Midbrain (tissue), 1 donor: ENCODE measurements at regions not wholly inside any gene's neighbourhood (a gene's known extent, or its start where the extent isn't known, plus 50 kb on each side); places are given as distances from the start of the nearest gene placed in this dataset.

ENCODE experiments used
- DNase-seq: peaks from one replicate; lab custom pipeline; 2025; lab: John Stamatoyannopoulos, UW

DNA sequence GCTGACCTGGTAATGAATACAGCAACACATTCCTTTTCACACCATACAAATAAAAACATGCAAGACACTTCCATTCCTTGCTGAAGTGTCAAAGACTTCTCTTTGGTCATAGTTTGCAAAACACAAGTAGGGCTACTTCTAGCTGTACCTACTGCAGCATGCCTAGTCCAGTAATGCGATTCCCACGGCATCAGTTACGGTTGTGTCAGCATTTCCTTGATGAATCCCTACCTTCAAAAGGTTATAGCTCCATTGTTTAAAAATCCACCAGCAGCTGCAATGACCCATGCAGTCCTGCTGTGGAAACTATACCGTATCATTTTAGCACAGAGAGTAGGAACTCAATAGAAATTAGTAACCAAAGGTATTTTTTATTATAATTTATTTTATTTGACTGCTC is 1371.5 kb downstream of the EPHA7 start:
- no peak for DNase-seq

GRCh38 chr6:92047152-92047850 is 1372.1 kb downstream of the EPHA7 start:
- DNase-seq: no peak

- no peak for DNase-seq
Observed at GRCh38 chr6:92044312-92044711, 1375.0 kb downstream of the EPHA7 start.

DNA sequence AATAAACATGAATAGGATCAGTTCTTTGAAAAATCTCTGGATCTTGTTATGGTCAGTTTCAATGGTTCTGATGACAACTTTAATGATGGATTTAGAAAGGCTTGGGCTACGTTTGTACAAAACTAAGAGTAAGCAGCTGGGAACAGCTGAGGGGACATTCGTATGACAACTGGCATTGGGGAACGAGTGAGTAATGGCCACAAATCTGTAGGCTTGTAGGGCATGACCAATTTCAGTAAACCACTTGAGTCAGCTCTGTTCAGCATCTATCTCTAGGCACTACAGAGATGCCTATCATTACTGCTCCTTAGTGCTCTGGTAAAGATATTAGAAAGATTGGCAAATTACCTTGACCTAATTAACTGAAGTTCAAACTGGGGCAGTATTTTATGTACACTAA is 1375.6 kb downstream of the EPHA7 start:
- DNase-seq: no peak

- DNase-seq: no peak
Observed at GRCh38 chr6:92026878-92027277, 1392.5 kb downstream of the EPHA7 start.

GRCh38 chr6:92024881-92025280 is 1394.5 kb downstream of the EPHA7 start:
- no peak for DNase-seq

GRCh38 chr6:92024110-92024509 is 1395.2 kb downstream of the EPHA7 start:
- DNase-seq: no peak

- no peak for DNase-seq
Observed at GRCh38 chr6:92023410-92023966, 1395.9 kb downstream of the EPHA7 start.

DNA sequence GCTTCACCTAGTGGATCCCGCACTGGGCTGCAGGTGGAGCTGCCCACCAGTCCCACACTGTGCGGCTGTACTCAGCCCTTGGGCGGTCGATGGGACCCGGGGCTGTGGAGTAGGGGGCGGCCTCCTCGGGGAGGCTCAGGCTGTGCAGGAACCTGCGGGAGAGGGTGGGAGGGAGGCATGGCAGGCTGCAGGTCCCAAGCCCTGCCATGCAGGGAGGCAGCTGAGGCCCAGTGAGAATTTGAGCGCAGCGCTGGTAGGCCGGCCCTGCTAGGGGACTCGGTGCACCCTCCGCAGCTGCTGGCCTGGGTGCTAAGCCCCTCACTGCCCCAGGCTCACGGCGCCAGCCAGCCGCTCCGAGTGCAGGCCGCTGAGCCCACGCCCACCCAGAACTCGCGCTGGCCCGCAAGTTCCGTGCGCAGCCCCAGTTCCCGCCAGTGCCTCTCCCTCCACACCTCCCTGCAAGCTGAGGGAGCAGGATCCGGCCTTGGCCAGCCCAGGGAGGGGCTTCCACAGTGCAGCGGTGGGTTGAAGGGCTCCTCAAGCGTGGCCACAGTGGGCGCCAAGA is 1407.6 kb downstream of the EPHA7 start:
- no peak for DNase-seq

- no peak for DNase-seq
Observed at GRCh38 chr6:92008757-92009502, 1410.4 kb downstream of the EPHA7 start.

DNA sequence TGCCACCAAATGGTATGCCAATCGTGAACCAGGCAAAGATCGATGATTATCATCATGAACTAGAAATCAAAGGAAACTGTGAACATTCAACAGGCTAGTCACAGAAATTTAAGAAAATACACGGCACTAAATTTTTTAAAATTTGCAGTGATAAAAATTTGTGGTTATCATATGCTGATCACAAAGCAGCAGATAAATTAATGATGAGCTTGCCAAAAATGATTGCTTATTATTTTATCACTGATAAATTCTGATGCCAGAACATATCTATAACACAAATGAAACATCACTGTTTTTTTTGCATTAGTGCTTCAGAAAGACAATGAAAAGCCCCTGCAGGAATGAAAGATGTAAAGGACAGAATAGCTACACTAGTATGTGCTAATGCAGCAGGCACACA is 1413.2 kb upstream of the MAP3K7 start:
- DNase-seq: no peak

GRCh38 chr6:91994787-91995186 is 1407.9 kb upstream of the MAP3K7 start:
- DNase-seq: no peak

- DNase-seq: peak; percentile 6
Observed at GRCh38 chr6:91982559-91982958, 1395.7 kb upstream of the MAP3K7 start.

- DNase-seq: no peak
Observed at GRCh38 chr6:91976797-91977196, 1389.9 kb upstream of the MAP3K7 start.

DNA sequence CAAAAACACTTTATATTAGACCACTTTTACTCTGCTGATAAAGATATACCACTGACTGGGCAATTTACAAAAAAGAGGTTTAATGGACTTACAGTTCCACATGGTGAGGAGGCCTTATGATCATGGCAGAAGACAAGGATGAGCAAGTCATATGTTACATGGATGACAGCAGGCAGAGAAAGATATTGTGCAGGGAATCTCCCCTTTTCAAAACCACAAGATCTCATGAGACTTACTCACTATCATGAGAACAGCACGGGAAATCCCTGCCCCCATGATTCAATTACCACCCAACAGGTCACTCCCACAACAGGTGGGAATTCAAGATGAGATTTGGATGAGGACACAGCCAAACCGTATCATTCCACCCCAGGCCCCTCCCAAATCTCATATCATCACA is 1383.8 kb upstream of the MAP3K7 start:
- no peak for DNase-seq

- DNase-seq: no peak
Observed at GRCh38 chr6:91965872-91966271, 1379.0 kb upstream of the MAP3K7 start.

DNA sequence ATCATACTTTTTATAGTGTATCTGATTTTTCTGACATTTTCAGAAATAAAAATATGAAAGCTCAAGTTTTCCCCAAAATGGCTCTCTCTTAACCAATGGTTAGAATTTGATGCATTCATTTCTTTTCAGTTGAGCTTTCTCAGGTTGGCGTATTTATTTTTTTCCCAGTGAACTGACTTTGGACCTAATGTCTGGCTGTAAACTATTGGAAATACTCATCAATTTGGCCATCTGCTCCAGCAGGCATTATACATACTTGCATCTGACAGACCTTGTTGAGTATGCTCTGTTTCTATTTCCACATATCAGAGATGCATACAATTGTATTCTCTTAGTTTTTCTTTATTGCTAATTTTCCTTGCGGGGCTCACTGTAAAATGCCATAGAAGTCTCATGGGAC is 1374.8 kb upstream of the MAP3K7 start:
- no peak for DNase-seq

DNA sequence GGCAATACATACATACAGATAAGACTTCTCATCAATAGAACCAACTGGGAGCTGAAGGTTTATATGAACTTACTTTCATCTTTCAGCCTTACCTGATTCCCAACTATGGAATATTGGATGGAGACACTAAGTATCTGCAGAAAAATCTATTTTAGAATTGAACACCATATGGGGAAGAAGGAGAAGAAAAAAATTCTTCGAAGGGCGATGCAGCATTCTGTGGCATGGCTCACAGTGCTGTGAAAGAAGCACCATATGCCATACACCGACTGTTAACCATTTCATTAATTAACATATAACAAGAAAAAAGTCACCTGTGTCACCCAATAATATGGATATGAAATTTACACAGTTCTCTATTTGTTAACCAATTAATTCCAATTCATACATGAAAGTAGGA is 1374.4 kb upstream of the MAP3K7 start:
- DNase-seq: no peak

DNA sequence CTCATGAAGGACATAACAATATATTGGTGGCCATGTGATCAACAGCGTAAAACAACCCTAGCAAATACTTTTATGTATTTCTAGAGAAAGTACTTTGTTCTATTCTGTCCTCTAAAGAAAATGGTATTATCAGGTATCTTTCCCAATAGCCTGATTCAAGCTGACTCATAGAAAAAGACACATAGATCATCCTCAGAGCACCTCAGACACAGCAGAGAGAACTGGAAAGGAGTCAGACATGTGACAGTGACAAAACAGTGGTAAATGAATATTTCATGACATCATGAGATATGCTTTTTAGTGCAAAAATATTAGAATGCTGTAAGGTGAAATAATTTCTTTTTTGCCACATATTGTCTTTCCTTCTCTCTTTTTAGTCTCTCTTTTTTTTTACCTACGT is 1355.0 kb upstream of the MAP3K7 start:
- no peak for DNase-seq

DNA sequence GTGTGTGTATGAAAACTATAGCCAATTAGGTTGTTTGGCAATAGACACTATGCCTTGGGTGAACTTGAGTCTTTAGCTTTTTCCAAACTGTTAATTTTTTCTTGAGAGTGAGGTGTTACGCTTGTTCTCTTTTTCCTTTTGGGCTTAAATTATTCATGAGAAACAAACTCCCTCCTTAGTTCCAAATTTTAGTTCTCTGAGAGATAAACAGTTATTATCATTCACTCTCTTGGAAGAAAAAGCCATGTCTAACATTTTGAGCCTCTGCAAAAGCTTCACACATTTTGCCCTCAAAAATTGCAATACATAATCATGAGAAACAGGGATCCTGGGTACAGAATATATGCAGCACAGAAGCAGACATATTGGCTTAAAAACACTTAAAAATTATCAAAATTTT is 1353.9 kb upstream of the MAP3K7 start:
- DNase-seq: no peak

DNA sequence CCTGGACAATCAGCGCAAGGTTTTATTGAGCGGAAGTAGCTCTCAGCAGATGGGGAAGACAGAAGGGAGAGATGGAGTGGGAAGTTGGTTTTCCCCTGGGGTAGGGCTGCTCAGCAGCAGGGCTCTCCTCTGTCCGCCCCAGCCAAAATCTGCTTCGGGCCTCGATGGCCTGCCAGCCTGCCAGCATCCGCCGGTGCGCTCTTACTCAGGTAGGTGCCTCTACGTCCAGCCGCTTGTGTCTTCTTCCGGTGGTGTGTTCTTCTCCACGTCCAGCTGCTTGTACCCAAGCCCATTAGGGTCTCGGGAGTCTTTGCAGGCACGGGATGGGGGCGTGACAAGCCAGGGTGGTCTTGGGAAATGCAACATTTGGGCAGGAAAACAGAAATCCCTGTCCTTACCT is 1340.0 kb upstream of the MAP3K7 start:
- DNase-seq: no peak

DNA sequence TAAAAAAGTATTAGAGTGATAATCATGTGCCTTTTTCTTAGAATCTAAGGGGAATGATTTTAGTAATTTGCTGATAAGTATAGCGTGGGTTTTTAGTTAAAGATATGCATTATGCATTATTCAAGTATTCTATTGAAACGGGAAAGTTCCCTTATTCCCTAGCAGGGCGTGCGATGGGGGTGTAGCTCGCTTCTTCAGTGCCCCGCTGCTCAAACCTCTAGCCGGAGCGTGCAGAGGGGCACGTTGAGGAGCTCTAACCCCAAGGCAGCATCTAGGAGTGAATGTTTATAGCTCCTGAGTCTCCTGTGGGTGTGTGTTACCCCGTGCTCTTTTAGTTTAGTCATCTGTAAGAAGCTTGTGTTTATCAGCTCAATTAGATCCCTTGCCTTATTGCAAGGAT is 1339.5 kb upstream of the MAP3K7 start:
- no peak for DNase-seq

GRCh38 chr6:91911945-91912344 is 1325.1 kb upstream of the MAP3K7 start:
- no peak for DNase-seq
